Tibial nerve (tissue), 4 donors: ENCODE measurements at regions not wholly inside any gene's neighbourhood (a gene's known extent, or its start where the extent isn't known, plus 50 kb on each side); places are given as distances from the start of the nearest gene placed in this dataset.

Source experiments
- DNase-seq, 2 donors: peaks; one replicate each; pipeline ENCODE4 v3.0.0-alpha.2; 2019; ENCODE audit warnings: low spot score in 2 of 2
- H3K27ac ChIP-seq, 4 donors: fragments of 200-600 bp; sonication (generic) in 3 of 4; one replicate each; pipeline ENCODE4 v1.5.1; 2017 to 2019; ENCODE audit warnings: mild to moderate bottlenecking in 1 of 4
- H3K27me3 ChIP-seq, 2 donors: fragments of 200-600 bp; sonication (generic) in 1 of 2; one replicate each; pipeline versions ENCODE4 v1.5.1 to v1.6.0; 2017 to 2019
- H3K36me3 ChIP-seq, 3 donors: fragments of 200-600 bp; sonication (generic); one replicate each; pipeline ENCODE4 v1.5.1; 2018 to 2019
- H3K4me1 ChIP-seq, 4 donors: fragments of 200-600 bp; sonication (generic) in 3 of 4; one replicate each; pipeline ENCODE4 v1.5.1; 2017 to 2019
- H3K4me3 ChIP-seq, 4 donors: fragments of 200-600 bp; sonication (generic) in 3 of 4; one replicate each; pipeline ENCODE4 v1.5.1; 2017 to 2019; ENCODE audit warnings: mild to moderate bottlenecking in 1 of 4, moderate library complexity in 1 of 4
- H3K9me3 ChIP-seq, 4 donors: fragments of 200-600 bp; sonication (generic) in 3 of 4; one replicate each; pipeline ENCODE4 v1.5.1; 2017 to 2019
- CTCF ChIP-seq, 5 experiments: fragments of 200-600 bp in 3 of 5; fragments of 450-650 bp in 2 of 5; sonication (generic) in 3 of 5; IDR thresholded peaks; one replicate each; pipeline ENCODE4 v1.5.1; 2016 to 2019; ENCODE audit warnings: antibody characterized with exemption in 5 of 5, mild to moderate bottlenecking in 3 of 5, moderate library complexity in 2 of 5
- EP300 ChIP-seq, 2 donors: sonication (generic); formaldehyde crosslinking; IDR thresholded peaks; one replicate each; pipeline ENCODE4 v1.6.1; 2017; ENCODE audit warnings: antibody characterized with exemption in 2 of 2, mild to moderate bottlenecking in 1 of 2
- POLR2A ChIP-seq, 2 donors: fragments of 450-650 bp; IDR thresholded peaks; one replicate each; pipeline ENCODE4 v1.6.1; 2017; ENCODE audit warnings: antibody characterized with exemption in 2 of 2, mild to moderate bottlenecking in 2 of 2, moderate library complexity in 2 of 2
- WGBS, 2 donors: methylation state at CpG; one replicate each; pipeline ENCODE4 v1.1.5; 2018; 5-methylcytosine and 5-hydroxymethylcytosine counted together

- no peak overlapping the region for H3K27ac ChIP-seq
- no peak overlapping the region for H3K4me3 ChIP-seq
- TF ChIP-seq EP300 (IDR thresholded peaks at IDR 0.05) (no peak), CTCF (IDR thresholded peaks at IDR 0.05) (no peak)
- DNase-seq: no peak
- no peaks in the 10 kb centered on the region for H3K36me3 ChIP-seq
- no peaks in the 10 kb centered on the region for H3K9me3 ChIP-seq
- no peaks in the 10 kb centered on the region for H3K27me3 ChIP-seq
- H3K4me1 ChIP-seq: no peaks in the 10 kb centered on the region
- 85 to 95% methylated on average over 9 of the region's 9 CpGs for WGBS, 2 donors
Observed at GRCh38 chr14:54048311-54048710, 91.7 kb upstream of the BMP4 start.

- 75 to 80% methylated on average over 5 of the region's 5 CpGs for WGBS, 2 donors
- DNase-seq: no peak
- H3K4me1 ChIP-seq: no peaks in the 10 kb centered on the region
- H3K27me3 ChIP-seq: no peaks in the 10 kb centered on the region
- H3K9me3 ChIP-seq: no peaks in the 10 kb centered on the region
- TF ChIP-seq CTCF (IDR thresholded peaks at IDR 0.05): no peak
- TF ChIP-seq EP300 (IDR thresholded peaks at IDR 0.05): no peak
- TF ChIP-seq POLR2A (IDR thresholded peaks at IDR 0.05): no peak
- H3K4me3 ChIP-seq: no peak overlapping the region
- no peak overlapping the region for H3K27ac ChIP-seq
- no peaks in the 10 kb centered on the region for H3K36me3 ChIP-seq
Observed at GRCh38 chr14:54048736-54049135, 92.1 kb upstream of the BMP4 start.

- TF ChIP-seq CTCF (IDR thresholded peaks at IDR 0.05) (no peak), POLR2A (IDR thresholded peaks at IDR 0.05) (no peak), EP300 (IDR thresholded peaks at IDR 0.05) (no peak)
- Histone ChIP-seq H3K4me1 (no peaks in the 10 kb centered on the region), H3K27ac (no peak overlapping the region), H3K4me3 (no peak overlapping the region), H3K27me3 (no peaks in the 10 kb centered on the region), H3K36me3 (no peaks in the 10 kb centered on the region), H3K9me3 (no peaks in the 10 kb centered on the region)
- WGBS, 2 donors: 84 to 85% methylated on average over 3 of the region's 3 CpGs
- no peak for DNase-seq
Observed at GRCh38 chr14:54050759-54051158, 94.1 kb upstream of the BMP4 start.

GRCh38 chr14:54052696-54053385, 96.2 kb upstream of the BMP4 start:
- 86 to 90% methylated on average over 2 of the region's 2 CpGs for WGBS, 2 donors
- Histone ChIP-seq H3K27me3 (no peaks in the 10 kb centered on the region), H3K4me1 (no peaks in the 10 kb centered on the region), H3K9me3 (no peaks in the 10 kb centered on the region), H3K36me3 (no peaks in the 10 kb centered on the region), H3K27ac (no peak overlapping the region), H3K4me3 (no peak overlapping the region)
- DNase-seq: no peak
- TF ChIP-seq POLR2A (IDR thresholded peaks at IDR 0.05) (no peak), CTCF (IDR thresholded peaks at IDR 0.05) (no peak), EP300 (IDR thresholded peaks at IDR 0.05) (no peak)

GRCh38 chr14:54053386-54053745, 96.7 kb upstream of the BMP4 start:
- Histone ChIP-seq H3K36me3 (no peaks in the 10 kb centered on the region), H3K9me3 (no peaks in the 10 kb centered on the region), H3K27ac (no peak overlapping the region), H3K4me3 (no peak overlapping the region), H3K4me1 (no peaks in the 10 kb centered on the region), H3K27me3 (no peaks in the 10 kb centered on the region)
- 52 to 53% methylated on average over 2 of the region's 2 CpGs for WGBS, 2 donors
- no peak for TF ChIP-seq POLR2A (IDR thresholded peaks at IDR 0.05)
- no peak for TF ChIP-seq EP300 (IDR thresholded peaks at IDR 0.05)
- TF ChIP-seq CTCF (IDR thresholded peaks at IDR 0.05): no peak
- no peak for DNase-seq
